ENCODE measurements at regions not wholly inside any gene's neighbourhood (a gene's known extent, or its start where the extent isn't known, plus 50 kb on each side); places are given as distances from the start of the nearest gene placed in this dataset.

DNA sequence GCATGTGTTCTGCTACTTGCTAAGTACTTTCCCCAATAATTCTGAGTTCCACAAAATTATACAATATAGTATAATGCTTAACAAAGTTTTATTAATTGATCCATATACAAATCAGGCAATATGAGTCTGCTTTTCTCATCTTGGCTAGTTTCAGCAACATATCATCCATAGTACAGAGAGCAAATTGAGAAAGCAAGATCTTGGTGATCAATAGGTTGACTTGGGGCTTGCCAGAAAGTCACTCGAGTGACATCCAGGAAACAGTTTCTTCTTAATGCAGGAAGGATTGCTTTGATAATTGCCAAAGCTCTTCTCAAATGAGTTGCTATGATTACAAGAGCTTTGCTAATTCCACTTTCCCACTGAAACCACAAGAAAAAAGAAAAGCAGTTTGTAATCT, 533.6 kb upstream of the NMUR2 start:
- TF ChIP-seq, protein P1, sequence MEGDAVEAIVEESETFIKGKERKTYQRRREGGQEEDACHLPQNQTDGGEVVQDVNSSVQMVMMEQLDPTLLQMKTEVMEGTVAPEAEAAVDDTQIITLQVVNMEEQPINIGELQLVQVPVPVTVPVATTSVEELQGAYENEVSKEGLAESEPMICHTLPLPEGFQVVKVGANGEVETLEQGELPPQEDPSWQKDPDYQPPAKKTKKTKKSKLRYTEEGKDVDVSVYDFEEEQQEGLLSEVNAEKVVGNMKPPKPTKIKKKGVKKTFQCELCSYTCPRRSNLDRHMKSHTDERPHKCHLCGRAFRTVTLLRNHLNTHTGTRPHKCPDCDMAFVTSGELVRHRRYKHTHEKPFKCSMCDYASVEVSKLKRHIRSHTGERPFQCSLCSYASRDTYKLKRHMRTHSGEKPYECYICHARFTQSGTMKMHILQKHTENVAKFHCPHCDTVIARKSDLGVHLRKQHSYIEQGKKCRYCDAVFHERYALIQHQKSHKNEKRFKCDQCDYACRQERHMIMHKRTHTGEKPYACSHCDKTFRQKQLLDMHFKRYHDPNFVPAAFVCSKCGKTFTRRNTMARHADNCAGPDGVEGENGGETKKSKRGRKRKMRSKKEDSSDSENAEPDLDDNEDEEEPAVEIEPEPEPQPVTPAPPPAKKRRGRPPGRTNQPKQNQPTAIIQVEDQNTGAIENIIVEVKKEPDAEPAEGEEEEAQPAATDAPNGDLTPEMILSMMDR (IDR thresholded peaks at IDR 0.05) = no peak
- TF ChIP-seq POLR2A (IDR thresholded peaks at IDR 0.05) (no peak), POLR2AphosphoS5 (IDR thresholded peaks at IDR 0.05) (no peak)
